AG09309 (cell line): ENCODE measurements at regions not wholly inside any gene's neighbourhood (a gene's known extent, or its start where the extent isn't known, plus 50 kb on each side); places are given as distances from the start of the nearest gene placed in this dataset.

Experiments used
- DNase-seq: peaks from one replicate; pipeline ENCODE4 v3.0.0-alpha.2; 2010; ENCODE audit warnings: low read depth
- H3K4me3 ChIP-seq: 2 replicates; pipeline ENCODE4 v1.5.1; 2011; ENCODE audit warnings: mild to moderate bottlenecking, low read depth, low read length, moderate library complexity; ENCODE audit not compliant: control insufficient read depth
- TF ChIP-seq, protein P1 (sequence below): IDR thresholded peaks from 2 replicates; pipeline ENCODE4 v1.5.1; 2011; ENCODE audit warnings: mild to moderate bottlenecking, low read depth, low read length, inconsistent platforms; ENCODE audit not compliant: insufficient read depth, control insufficient read depth; ENCODE audit errors: missing control alignments

DNA sequence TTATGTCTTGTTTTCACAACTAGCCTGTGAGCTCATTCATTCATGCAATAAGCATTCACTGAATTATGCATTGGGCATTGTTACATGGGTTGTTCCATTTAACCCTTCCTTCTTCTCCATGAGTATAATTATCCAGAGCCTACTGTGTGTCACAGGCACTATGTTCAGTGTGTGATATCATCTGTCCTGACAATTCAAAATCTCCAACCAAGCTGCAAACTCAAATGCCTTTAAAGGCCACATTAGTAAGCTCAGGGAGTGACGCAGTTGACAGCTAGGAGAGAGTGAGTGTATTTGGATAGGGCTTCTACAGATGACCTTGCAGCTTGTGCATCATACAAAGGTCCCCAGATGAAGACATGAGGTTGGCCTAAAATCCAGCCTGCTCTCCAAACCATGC is 289.5 kb downstream of the OMA1 start:
- TF ChIP-seq, protein P1, sequence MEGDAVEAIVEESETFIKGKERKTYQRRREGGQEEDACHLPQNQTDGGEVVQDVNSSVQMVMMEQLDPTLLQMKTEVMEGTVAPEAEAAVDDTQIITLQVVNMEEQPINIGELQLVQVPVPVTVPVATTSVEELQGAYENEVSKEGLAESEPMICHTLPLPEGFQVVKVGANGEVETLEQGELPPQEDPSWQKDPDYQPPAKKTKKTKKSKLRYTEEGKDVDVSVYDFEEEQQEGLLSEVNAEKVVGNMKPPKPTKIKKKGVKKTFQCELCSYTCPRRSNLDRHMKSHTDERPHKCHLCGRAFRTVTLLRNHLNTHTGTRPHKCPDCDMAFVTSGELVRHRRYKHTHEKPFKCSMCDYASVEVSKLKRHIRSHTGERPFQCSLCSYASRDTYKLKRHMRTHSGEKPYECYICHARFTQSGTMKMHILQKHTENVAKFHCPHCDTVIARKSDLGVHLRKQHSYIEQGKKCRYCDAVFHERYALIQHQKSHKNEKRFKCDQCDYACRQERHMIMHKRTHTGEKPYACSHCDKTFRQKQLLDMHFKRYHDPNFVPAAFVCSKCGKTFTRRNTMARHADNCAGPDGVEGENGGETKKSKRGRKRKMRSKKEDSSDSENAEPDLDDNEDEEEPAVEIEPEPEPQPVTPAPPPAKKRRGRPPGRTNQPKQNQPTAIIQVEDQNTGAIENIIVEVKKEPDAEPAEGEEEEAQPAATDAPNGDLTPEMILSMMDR = no peak
- no peak overlapping the region for H3K4me3 ChIP-seq
- DNase-seq = no peak

GRCh38 chr1:58256546-58256945 is 290.0 kb downstream of the OMA1 start:
- H3K4me3 ChIP-seq = no peak overlapping the region
- TF ChIP-seq, protein P1 = no peak
- DNase-seq = no peak

DNA sequence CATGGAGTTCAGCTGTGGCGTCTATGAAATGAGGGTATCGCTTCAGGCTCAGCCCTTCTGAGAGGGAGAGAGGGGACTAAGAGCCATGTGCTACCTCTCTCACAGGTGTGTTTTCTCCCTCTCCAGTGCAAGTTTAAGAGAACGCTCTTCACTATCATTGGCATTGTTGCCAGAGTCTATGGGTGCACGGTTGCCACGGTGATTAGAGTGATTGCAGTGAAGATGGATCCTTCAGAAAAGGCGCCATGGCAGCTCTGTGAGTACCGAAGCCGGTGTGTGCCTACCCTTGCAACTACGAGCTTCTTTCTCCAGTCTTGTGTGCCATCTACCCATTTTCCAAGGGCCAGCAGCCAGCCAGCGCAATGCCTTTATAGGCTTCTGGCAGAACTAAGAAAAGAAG is 290.5 kb downstream of the OMA1 start:
- DNase-seq = no peak
- no peak overlapping the region for H3K4me3 ChIP-seq
- TF ChIP-seq, protein P1 = no peak

DNA sequence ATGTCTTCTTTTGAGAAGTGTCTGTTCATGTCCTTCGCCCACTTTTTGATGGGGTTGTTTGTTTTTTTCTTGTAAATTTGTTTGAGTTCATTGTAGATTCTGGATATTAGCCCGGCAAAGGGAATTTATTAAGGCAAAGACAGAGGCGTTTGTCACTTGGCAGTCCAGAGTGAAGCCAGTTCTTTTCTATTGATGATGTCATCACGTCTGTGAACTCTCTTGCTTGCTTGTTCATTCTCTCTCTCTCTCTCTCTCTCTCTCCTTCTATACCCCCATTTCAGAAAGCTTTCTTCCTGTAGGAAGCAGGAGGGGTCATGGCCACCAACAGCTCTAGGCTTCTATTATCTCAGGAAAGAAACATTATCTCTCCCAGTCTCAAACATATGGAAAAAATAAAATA is 291.3 kb downstream of the OMA1 start:
- TF ChIP-seq, protein P1 = no peak
- H3K4me3 ChIP-seq = no peak overlapping the region
- no peak for DNase-seq

- no peak overlapping the region for H3K4me3 ChIP-seq
- TF ChIP-seq, protein P1 = peak; percentile 56
- DNase-seq = no peak
Measured at GRCh38 chr1:58251430-58252073, 295.0 kb downstream of the OMA1 start.

GRCh38 chr1:58250587-58250948 is 296.0 kb downstream of the OMA1 start:
- TF ChIP-seq, protein P1 = no peak
- DNase-seq = no peak
- peak overlapping the region; percentile 47 for H3K4me3 ChIP-seq
